Sciatic nerve (tissue), 2 donors: ENCODE measurements at regions not wholly inside any gene's neighbourhood (a gene's known extent, or its start where the extent isn't known, plus 50 kb on each side); places are given as distances from the start of the nearest gene placed in this dataset.
A peak's percentile ranks its signal among the peaks of the same experiment; 100 is the strongest.

ENCODE experiments used
- ATAC-seq: fragments of 200-7000 bp; cut with Tn5 transposase; one replicate; pipeline ENCODE4 v1.9.1; 2020; ENCODE audit warnings: mild to moderate bottlenecking, moderate library complexity
- DNase-seq: peaks from one replicate; pipeline ENCODE4 v3.0.0-alpha.2; 2020; ENCODE audit warnings: low spot score
- intact Hi-C: fragments of 100-400 bp; cut with DNase I; formaldehyde crosslinking; loops from one replicate; pipeline ENCODE4 v1.14.2; 2022
- donor health status: DM: no; HTN: no; CAD: no.
- donor health status: DM: no; HTN: no; CAD: no.

DNA sequence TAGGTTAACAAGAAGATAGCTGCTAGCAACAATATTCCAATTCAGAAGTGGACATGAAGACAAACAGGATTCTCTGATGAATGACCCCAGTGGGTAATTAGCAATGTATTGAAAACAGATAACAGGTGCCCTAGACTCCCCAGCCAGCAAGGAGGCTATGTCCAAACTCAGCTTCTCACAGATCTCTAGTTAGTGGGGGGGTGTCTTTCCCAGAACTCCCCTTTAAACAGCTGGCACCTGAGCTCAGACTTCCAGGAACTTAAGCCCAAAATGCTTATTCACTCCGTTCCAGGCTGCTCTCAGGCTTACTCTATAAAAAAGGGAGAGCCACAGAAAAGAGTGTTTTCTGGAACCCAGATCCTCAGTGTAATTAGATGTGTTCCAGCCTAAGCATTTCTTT lies 423.0 kb upstream of the THBS1 start:
- DNase-seq: no peak
- peak; percentile 38 for ATAC-seq
- intact Hi-C loops: no loop called here

DNA sequence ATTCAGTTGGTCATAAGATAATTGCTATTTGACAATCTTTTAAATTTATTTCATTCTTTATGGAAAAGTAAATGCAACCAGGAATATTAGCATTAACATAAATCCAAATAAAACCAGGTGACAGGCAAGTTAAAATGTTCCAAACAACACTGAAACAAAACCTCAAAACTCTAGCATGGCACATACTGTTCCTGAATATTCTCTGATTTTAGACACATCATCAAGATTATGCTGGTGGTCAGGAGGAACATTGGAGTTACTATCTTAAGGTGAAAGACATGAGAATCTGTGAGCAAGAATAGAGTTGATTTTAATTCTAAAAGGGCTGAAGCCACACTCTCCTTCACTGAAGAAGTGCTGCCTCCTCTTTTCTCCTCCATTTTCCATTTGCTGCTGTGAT lies 421.0 kb upstream of the THBS1 start:
- no peak for DNase-seq
- intact Hi-C loops: no loop called here
- ATAC-seq: no peak

DNA sequence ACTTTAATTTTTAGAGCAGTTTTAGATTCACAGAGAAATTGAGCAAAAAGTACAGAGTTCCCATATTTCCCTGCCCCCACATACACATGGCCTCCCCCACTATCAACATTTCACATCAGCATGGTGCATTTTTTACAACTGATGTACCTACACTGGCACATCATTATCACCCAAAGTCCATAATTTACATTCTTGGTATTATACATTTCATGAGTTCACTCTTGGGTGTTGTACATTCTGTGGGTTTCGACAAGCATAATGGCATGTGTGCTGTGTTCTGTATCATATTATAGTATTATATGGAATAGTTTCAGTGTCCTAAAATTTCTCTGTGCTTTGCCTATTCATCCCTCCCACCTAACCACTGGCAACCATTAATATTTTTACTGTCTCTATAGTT lies 419.8 kb upstream of the THBS1 start:
- DNase-seq (no peak), ATAC-seq (no peak)
- intact Hi-C loops: no loop called here

DNA sequence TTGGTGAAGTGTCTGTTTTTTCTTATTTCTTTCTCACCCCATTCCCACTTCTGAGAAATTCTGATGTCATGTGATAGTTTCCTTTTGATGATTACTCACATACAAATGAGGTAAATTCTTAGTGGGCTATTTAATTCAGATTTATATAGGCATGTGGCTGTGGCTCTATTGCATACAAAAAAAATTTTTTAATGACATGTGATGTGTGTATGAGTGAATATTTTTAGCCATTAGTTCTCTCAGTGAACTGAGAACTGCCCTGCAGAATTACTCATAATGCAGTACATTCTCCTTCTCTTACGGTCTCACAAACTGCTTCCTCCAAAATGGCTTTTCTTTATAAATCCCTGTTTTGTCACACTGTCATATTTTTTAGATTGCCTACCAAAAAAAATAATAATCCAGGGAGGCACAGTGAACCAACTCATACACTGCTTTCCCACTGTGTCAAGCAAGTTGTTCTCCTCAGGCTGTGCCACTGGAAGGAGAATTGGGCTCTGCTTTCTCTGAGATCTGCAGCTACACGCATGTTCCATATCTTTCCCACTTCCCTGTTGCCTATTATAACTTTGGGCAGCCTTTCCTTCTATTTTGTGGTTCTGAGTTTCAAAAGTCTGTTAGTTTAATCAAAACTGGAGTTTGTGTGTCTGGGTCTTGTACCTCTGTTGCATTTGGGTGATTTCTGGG lies 415.7 kb upstream of the THBS1 start:
- DNase-seq: no peak
- ATAC-seq: no peak
- intact Hi-C loops: no loop called here

DNA sequence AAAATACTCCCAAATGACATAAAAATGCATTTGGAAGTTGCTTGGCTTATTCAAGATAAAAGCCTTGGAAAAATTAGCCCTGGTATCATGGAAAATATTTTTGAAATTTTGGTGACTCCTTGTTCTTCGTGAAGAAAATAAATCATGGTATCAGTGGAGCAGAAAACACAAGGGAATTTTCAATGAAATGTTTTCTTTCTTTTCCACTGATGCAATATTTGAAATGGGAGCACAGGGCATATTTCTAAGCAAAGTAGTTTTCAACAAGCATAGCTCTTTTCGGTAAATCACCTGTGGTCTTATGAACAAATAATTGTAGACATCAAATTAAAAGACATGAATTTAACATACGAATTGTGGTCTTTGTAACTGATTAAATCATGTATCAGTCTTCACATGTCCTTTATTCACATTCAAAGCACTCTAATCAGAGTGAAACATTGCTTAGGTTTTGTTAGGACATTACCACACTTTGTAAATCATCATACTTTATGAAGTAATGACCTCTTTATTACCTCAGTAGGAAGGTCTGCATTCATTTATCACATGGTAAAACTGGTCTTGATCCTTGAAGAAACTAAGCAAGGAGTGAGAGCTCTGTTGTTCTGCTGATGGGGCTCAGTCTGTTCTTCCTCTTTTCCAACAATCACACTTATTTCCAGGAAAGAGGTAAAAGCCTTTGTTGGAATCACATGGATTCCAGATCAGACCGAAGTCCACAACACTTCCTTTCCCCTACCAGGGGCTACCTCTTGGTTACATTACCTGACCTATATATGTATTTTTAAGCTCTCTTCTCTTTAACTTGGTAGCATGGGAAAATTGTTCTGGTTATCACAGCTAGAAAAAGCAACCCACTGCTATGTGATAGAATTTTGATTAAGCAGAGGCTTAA lies 413.5 kb upstream of the THBS1 start:
- DNase-seq (no peak), ATAC-seq (peak; percentile 85)
- intact Hi-C loops: no loop called here

DNA sequence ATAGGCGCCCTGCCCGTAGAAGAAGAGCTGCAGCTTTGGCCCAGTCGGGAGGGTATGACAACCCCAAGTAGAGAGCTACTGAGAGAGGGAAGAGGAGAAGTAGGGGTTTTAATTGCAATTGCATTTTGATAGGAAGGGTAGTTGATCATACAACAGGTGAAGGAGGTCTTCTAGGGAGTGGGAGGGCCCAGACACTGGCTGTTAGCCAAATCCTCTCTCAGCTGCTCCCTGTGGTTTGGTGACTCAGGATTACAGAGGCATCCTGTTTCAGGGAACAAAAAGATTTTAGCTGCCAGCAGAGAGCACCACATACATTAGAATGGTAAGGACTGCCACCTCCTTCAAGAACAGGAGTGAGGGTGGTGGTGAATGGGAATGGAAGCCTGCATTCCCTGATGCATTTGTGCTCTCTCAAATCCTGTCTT lies 408.9 kb upstream of the THBS1 start:
- peak; percentile 87 for ATAC-seq
- intact Hi-C loops: loop anchor here (5.0 kb wide), 1 partner anchor 410 kb away; the partner anchor contains the start of gene THBS1
- DNase-seq: peak; percentile 76

DNA sequence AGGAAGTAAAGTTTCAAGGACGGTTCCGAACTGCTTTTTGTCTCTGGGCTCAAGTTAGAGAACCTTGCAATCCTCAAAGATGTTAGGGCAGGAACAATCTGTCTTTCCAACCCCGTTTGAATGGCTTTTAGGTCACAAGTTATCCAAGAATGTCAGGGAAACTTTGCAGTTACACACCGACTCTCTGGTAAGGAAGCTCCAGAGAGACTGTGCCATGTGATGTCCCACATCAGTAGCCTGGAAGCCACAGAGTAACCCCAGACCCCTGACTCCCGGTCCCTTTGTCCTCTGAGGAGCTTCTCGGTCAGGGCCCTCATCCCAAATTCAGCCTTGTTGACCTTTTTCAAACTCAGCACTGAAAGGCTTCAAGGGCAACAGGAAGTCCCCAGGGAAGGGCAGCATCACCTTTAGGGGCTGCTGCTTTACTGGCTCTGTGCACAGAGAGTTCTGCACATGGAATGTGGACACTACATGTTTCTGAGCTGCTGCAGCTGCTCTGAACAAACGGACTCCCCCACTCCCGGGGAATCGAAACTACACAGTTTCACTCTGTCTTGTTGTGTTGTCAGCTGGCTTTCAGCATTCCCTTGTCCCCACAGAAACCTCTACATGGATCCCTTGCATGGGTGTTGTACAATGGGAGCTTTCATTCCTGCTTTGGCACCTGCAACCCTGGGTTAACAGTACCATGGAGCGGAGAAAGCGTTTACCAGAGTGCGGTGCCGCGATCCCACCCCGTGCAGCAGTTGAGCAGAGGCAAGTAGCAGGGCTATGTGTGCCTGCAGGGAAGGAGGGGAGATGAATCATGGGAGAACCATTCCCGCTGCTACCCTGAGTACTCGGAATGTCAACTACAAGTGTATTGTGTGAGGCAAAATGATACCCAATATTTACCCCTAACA lies 408.2 kb upstream of the THBS1 start:
- peak; percentile 82 for ATAC-seq
- intact Hi-C loops: loop anchor here (5.0 kb wide), 1 partner anchor 410 kb away; the partner anchor contains the start of gene THBS1
- peak; percentile 61 for DNase-seq

DNA sequence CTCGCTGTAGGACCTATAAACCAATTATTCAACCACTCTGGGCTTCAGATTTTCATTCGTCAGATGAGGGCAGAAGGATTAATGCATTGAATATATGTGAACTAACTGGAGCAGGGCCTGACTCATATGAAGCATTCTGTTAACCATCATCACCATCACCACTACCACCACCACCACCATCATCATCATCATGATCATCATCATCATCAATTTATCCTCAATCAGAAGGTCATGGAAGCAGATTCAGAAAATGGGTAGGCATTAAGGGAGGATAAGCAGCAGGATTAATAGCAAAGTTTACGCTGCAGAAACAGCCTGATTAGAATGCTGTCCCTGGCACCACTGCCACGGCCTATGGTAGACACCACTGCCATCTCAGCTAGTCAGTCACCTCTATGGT lies 407.5 kb upstream of the THBS1 start:
- intact Hi-C loops: loop anchor here (5.0 kb wide), 1 partner anchor 409 kb away; the partner anchor contains the start of gene THBS1
- no peak for DNase-seq
- ATAC-seq: no peak

DNA sequence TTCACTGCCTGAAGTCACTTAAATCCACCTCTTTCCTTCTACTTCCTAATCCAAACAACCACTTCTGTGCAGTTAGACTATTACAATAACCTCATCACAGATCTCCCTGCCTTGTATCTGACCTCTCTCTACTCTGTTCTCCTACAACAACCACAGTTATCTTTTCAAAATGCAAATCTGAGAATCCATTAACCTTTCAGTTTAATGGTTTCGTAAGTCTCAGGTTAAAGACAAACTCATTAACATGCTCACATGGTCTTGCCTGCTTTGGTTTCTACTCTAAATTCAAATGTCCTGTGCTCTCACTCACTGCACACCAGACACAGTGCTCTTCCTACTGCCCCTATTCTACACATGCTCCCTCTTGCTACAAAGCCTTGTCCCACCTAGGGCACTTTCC lies 406.5 kb upstream of the THBS1 start:
- DNase-seq (no peak), ATAC-seq (no peak)
- intact Hi-C loops: loop anchor here (5.0 kb wide), 1 partner anchor 408 kb away; the partner anchor contains the start of gene THBS1

DNA sequence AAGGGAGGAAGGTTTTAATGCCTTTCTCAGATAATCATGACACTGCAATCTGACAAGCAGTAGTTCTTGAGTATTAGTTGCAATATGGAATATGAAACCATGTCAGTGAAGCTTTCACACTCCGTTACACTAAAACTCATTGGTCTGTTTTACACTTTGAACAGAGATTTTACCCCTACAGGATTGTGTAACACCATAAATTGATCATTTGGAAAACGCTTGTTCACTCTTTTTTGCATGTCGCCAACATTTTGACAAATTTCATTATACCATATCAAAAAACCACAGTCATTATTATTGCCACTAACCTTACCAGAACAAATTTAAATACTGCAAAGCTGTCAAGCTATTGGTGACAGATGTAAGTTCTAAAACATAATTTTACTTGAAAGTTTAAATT lies 404.8 kb upstream of the THBS1 start:
- ATAC-seq (no peak), DNase-seq (no peak)
- intact Hi-C loops: no loop called here

DNA sequence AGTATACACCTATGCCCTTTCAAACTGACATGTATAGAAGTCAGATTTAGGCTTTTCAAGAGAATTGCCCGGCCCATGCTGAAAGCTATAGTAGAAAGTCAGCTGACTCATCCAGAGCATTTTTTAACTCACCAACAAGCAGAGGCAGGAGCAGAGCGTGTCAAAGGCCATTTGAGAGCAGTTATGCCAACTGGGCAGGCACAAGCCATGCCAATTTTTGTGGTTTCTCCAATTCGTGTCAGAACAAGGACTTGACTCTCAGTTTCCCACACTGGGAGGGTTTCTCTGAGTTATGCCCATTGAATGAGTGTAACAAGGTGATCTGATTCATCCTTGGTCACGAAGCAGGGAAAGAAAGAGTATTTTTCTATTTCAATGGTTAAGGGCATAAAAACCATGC lies 403.3 kb upstream of the THBS1 start:
- no peak for DNase-seq
- intact Hi-C loops: no loop called here
- no peak for ATAC-seq

DNA sequence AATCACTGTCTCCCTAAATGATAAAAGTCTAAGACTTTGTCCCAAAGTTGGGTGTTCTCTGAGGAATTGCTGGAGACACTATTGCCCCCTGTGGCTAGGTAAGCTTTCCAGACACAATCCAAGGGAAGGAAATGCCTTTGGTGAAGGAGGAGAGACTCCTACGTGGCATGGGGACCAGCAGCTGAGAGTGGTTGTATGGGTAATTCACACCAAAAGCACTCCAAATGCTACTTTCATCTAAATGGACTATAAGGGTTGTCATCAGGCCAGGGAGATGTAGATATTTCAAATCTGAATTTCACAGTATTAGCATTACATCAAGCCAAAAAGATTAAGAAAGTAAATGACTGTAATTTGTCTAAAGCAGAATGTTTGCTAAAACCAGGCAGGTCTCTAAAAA lies 400.8 kb upstream of the THBS1 start:
- ATAC-seq (no peak), DNase-seq (no peak)
- intact Hi-C loops: no loop called here

DNA sequence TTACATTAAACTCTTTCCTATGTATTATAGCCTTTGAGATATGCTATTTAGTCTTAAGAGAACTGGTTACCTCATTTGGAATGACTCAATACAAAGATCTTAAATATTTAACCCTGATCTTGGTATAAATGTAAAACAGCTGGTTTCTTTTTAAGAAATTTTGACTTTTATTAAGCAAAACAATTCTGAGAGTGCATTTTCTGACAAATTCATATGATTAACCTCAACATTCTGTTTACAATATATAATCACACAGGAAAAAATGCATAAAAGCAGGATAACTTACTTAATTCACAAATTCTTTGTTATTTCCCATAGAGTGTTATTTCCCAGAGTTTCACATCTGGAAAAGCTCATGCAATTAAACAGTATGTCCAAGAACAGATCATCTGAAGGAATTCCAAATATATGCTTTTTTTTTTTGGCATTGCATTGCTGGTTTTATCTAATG lies 400.4 kb upstream of the THBS1 start:
- DNase-seq (no peak), ATAC-seq (no peak)
- intact Hi-C loops: no loop called here

DNA sequence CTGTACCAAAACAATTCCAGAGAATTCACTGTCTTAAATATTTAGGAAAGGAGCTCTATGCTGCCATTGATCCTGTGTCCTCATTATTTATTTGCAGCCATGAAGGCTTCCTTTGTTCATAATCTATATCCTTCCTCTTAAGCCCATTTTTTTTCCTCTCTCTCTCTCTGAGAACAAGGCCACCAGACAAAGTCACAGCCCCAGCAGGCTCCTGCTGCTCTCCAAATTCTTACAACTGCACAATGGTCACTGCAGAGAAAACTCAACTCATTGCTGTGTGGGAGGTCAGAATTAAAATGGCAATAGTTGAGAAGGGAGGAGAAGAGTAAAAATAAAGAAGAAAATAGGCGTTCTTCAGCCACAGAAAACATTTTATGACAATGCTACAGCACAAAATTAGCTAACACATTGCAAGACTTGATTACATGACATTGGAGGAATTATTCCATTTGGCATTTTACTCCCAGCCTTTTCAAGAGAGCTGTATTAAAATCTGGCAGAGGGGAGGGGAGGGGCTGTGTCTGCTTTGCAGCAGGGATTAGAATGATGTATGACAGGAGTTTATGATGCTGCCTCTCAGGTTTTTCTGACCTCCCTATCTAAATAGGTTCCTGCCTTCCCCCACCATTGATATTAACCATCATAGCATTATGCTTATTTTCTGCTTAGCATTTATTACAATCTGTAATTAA lies 399.7 kb upstream of the THBS1 start:
- DNase-seq (no peak), ATAC-seq (no peak)
- intact Hi-C loops: no loop called here

DNA sequence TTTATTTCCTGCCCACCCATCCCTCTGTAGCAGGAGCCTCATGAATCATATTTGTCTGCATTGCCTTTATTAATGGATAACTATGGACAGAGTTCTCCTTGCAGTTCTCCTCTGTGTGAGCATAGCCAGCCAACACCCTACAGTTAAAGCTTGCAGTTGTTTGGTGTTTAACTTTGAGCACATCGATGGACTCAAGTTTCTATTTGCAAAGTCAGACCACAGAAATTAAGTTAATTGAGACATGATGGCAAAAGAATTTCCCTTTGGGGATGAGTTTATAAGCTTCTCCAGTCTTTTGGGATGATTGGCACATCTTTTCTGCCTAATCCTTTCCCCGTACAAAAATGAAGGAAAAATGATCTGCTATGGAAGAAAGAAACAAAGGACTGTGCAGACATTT lies 398.9 kb upstream of the THBS1 start:
- no peak for DNase-seq
- ATAC-seq: no peak
- intact Hi-C loops: no loop called here

DNA sequence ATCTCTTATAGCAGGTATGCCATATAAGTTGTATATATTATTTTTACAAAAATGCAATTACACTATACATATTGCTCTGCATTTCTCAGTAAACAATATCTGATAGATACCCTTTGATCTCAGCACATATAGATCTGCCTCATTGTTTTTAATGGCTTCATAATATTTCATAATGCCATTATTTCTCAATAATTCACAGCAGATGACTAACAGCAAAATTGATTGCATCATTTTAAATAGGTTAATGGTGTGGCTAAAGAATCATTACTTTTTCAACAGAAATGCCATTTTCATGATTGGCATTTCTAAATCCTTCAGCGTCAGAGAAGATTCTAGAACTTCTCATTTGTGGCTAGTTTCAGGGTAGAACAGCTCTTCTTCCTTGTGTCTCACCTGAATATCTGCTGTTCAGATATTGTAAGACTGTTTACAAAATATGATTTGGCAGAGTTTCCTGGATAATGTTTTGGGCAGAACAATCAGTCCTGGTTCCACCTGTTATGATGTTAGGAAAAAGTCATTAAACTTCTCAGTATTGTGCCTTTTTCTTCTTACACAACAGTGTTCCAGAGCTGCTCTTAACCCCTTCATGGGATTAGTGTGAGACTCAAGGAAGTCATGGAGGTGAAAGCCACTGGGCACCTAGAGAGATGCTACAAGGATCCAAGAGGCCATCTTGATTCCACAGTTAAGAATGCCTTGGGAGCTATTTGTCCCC lies 397.6 kb upstream of the THBS1 start:
- peak; percentile 57 for ATAC-seq
- intact Hi-C loops: no loop called here

DNA sequence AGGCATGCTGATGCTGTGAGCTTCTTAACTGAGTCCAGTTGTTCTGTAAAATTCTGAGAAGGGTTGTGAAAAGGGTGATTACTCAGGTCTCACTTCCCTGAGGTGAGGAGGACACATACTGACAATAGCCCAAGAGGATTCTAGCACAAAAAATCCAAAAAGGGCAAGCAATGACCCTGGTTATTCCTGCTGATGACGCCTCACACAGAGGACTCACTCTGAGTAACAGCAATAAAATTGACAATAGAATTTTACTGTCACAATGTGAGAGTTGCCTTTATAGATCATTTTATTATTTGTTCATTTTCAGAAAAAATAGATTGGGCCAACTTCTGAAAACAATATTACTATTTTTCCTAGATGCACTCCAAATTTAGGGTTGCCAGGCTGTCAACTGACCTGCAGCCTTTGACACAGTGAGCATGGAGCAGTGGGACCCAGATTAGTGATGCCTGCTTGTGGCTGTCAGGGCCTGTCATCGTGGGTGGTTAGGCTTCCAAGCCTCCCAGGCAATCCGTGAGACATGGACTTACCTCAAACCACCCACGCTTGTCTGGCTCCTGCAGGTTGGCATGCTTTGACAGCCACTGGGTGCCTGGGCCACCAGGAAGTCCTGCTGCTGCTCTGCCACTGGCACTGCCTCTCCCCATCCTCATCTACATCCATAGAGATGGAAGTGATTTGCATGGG lies 396.0 kb upstream of the THBS1 start:
- intact Hi-C loops: no loop called here
- ATAC-seq (no peak), DNase-seq (no peak)

More for the DNA sequence above, 397.6 kb upstream of the THBS1 start:
- no peak for DNase-seq
